HEK293 (cell line): ENCODE measurements at regions not wholly inside any gene's neighbourhood (a gene's known extent, or its start where the extent isn't known, plus 50 kb on each side); places are given as distances from the start of the nearest gene placed in this dataset.
A peak's percentile ranks its signal among the peaks of the same experiment; 100 is the strongest.

ENCODE experiments used
- CTCF ChIA-PET: fragments of 350-600 bp; formaldehyde crosslinking; extraction: SDS; loops from one replicate; lab custom pipeline; 2021; ENCODE audit warnings: antibody characterized with exemption; lab: Yijun Ruan, JAX
- POLR2A ChIA-PET: fragments of 300-600 bp; formaldehyde crosslinking; extraction: SDS; loops from one replicate; lab custom pipeline; 2020; ENCODE audit warnings: antibody characterized with exemption, inconsistent platforms; lab: Yijun Ruan, JAX
- H3K27ac ChIP-seq: fragments of 200-500 bp; sonication (Bioruptor generic); 2 replicates; pipeline ENCODE4 v1.5.1; 2014; ENCODE audit warnings: low read depth, low read length, control low read depth, inconsistent platforms; ENCODE audit errors: extremely low read depth
- H3K36me3 ChIP-seq, 2 experiments: fragments of 200-500 bp in 1 of 2; sonication (Bioruptor generic) in 1 of 2; 1 replicate in 1 of 2; 2 replicates in 1 of 2; pipeline ENCODE4 v1.5.1; 2014 to 2017; ENCODE audit warnings: inconsistent platforms in 2 of 2, low read length in 2 of 2; ENCODE audit not compliant: control insufficient read depth in 2 of 2, insufficient read depth in 1 of 2
- H3K4me1 ChIP-seq: fragments of 200-500 bp; sonication (Bioruptor generic); 2 replicates; pipeline ENCODE4 v1.5.1; 2014; ENCODE audit warnings: mild to moderate bottlenecking, low read length, inconsistent platforms; ENCODE audit not compliant: control insufficient read depth, insufficient read depth
- H3K4me3 ChIP-seq: 2 replicates; pipeline ENCODE4 v1.5.1; 2011; ENCODE audit warnings: low read depth, mild to moderate bottlenecking, control low read depth, low read length, moderate library complexity
- H3K9me3 ChIP-seq: fragments of 200-500 bp; sonication (Bioruptor generic); 2 replicates; pipeline ENCODE4 v1.5.1; 2014; ENCODE audit warnings: low read depth, low read length, inconsistent platforms; ENCODE audit not compliant: control insufficient read depth, insufficient read depth
- EGR2 ChIP-seq: fragments of 450-650 bp; formaldehyde crosslinking; IDR thresholded peaks from 2 replicates; pipeline ENCODE4 v1.5.1; 2016; ENCODE audit warnings: low read depth, missing biosample characterization, missing genetic modification characterization
- MYNN ChIP-seq: fragments of 450-650 bp; formaldehyde crosslinking; IDR thresholded peaks from 2 replicates; pipeline ENCODE4 v1.5.1; 2016; ENCODE audit warnings: missing biosample characterization, missing genetic modification characterization, borderline replicate concordance
- ZFHX2 ChIP-seq: fragments of 450-650 bp; formaldehyde crosslinking; conservative IDR thresholded peaks from 2 replicates; pipeline ENCODE4 v1.5.1; 2016; ENCODE audit warnings: missing biosample characterization, missing genetic modification characterization
- ZIC2 ChIP-seq: fragments of 450-650 bp; formaldehyde crosslinking; IDR thresholded peaks from 2 replicates; pipeline ENCODE4 v1.5.1; 2016; ENCODE audit warnings: missing biosample characterization, missing genetic modification characterization
- ZNF404 ChIP-seq: fragments of 450-650 bp; formaldehyde crosslinking; IDR thresholded peaks from 2 replicates; pipeline ENCODE4 v1.5.1; 2017; ENCODE audit warnings: missing biosample characterization, missing genetic modification characterization
- ZNF585B ChIP-seq: fragments of 450-650 bp; formaldehyde crosslinking; IDR thresholded peaks from 2 replicates; pipeline ENCODE4 v1.5.1; 2016; ENCODE audit warnings: missing biosample characterization, missing genetic modification characterization
- ZNF747 ChIP-seq: fragments of 450-650 bp; formaldehyde crosslinking; IDR thresholded peaks from 2 replicates; pipeline ENCODE4 v1.5.1; 2016; ENCODE audit warnings: missing biosample characterization, missing genetic modification characterization
- ZNF843 ChIP-seq: fragments of 450-650 bp; formaldehyde crosslinking; IDR thresholded peaks from 2 replicates; pipeline ENCODE4 v1.5.1; 2016; ENCODE audit warnings: missing biosample characterization, missing genetic modification characterization
- TF ChIP-seq, protein P1 (sequence below): fragments of 450-650 bp; formaldehyde crosslinking; IDR thresholded peaks from 2 replicates; pipeline ENCODE4 v1.5.1; 2016; ENCODE audit warnings: missing biosample characterization, missing genetic modification characterization, borderline replicate concordance
- TF ChIP-seq, protein P2 (sequence below): fragments of 450-650 bp; formaldehyde crosslinking; IDR thresholded peaks from 2 replicates; pipeline ENCODE4 v1.5.1; 2016; ENCODE audit warnings: missing biosample characterization, missing genetic modification characterization
- TF ChIP-seq, protein P3 (sequence below): fragments of 450-650 bp; formaldehyde crosslinking; IDR thresholded peaks from 2 replicates; pipeline ENCODE4 v1.5.1; 2017; ENCODE audit warnings: missing biosample characterization, missing genetic modification characterization
- TF ChIP-seq, protein P4 (sequence below): fragments of 450-650 bp; formaldehyde crosslinking; IDR thresholded peaks from 2 replicates; pipeline ENCODE4 v1.5.1; 2016; ENCODE audit warnings: missing biosample characterization, missing genetic modification characterization

DNA sequence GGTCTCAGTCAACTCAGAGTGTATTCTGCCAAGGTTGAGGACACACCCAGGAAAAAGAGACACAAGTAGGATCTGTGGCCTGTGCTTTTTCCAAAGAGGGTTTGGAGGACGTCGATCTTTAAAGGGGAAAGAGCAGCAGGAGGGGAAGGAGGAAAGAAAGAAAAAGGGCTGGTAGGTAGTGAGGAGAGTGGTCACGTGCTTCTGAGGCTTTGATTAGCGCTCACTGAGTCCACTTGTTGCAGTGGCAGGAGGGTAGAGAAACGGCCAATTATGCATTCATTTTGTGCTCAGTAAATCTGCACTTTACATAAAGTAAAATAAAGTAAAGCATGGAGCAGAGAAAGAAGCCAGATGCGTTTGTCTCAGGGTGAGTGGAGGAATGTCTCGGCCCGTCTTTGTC lies 126.0 kb upstream of the VSTM2B start (continued):
- TF ChIP-seq, protein P1, sequence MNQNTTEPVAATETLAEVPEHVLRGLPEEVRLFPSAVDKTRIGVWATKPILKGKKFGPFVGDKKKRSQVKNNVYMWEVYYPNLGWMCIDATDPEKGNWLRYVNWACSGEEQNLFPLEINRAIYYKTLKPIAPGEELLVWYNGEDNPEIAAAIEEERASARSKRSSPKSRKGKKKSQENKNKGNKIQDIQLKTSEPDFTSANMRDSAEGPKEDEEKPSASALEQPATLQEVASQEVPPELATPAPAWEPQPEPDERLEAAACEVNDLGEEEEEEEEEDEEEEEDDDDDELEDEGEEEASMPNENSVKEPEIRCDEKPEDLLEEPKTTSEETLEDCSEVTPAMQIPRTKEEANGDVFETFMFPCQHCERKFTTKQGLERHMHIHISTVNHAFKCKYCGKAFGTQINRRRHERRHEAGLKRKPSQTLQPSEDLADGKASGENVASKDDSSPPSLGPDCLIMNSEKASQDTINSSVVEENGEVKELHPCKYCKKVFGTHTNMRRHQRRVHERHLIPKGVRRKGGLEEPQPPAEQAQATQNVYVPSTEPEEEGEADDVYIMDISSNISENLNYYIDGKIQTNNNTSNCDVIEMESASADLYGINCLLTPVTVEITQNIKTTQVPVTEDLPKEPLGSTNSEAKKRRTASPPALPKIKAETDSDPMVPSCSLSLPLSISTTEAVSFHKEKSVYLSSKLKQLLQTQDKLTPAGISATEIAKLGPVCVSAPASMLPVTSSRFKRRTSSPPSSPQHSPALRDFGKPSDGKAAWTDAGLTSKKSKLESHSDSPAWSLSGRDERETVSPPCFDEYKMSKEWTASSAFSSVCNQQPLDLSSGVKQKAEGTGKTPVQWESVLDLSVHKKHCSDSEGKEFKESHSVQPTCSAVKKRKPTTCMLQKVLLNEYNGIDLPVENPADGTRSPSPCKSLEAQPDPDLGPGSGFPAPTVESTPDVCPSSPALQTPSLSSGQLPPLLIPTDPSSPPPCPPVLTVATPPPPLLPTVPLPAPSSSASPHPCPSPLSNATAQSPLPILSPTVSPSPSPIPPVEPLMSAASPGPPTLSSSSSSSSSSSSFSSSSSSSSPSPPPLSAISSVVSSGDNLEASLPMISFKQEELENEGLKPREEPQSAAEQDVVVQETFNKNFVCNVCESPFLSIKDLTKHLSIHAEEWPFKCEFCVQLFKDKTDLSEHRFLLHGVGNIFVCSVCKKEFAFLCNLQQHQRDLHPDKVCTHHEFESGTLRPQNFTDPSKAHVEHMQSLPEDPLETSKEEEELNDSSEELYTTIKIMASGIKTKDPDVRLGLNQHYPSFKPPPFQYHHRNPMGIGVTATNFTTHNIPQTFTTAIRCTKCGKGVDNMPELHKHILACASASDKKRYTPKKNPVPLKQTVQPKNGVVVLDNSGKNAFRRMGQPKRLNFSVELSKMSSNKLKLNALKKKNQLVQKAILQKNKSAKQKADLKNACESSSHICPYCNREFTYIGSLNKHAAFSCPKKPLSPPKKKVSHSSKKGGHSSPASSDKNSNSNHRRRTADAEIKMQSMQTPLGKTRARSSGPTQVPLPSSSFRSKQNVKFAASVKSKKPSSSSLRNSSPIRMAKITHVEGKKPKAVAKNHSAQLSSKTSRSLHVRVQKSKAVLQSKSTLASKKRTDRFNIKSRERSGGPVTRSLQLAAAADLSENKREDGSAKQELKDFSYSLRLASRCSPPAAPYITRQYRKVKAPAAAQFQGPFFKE (tag by site-specific recombination), result no peak
- TF ChIP-seq ZNF585B (tag by site-specific recombination), result no peak

DNA sequence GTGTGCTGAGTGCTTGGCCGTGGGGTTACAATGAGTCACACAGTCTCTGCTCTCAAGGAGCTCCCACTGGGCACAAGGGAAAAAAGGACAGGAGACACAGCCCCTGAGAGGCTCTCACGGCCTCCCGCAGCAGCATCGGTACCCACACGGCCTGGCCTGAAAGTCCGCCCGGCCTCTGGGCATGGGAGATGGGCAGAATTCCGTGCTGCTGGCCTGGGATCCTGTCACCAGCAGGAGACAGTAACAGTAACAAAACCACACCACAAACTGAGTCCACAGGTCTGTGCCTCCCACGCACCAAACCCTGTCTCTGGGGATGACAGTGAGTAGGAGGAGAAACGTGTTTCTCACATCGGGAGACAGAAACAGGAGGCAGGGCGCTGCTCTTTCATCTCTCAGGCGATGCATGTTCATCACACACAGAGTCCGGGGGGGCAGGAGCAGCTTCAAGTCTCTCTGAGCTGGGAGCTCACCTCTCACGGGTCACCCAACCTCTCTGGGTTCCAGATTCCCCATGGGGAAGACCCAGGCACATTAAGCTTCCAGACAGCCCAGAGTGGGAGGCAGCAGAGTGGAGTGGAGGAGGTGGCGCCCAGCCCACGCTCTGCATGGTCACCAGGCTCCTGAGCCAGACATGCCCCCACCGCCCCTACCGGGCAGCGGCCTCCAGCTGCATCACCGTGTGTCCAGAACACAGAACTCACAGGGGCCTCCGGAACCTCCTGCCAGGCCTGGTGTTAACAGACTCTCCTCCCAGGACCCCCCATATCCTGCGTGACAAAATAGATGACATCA lies 124.7 kb upstream of the VSTM2B start:
- ChIA-PET POLR2A (no interaction called here), CTCF (interaction anchor here (0.6 to 0.7 kb wide), 3 partner anchors 42 to 1176 kb away, joined by 3 read pairs; no protein-coding TSS in a partner anchor)
- Histone ChIP-seq H3K4me3 (no peak overlapping the region), H3K36me3 (no peaks in the 10 kb centered on the region), H3K27ac (no peak overlapping the region), H3K4me1 (no peaks in the 10 kb centered on the region), H3K9me3 (no peaks in the 10 kb centered on the region)
- TF ChIP-seq, protein P2, sequence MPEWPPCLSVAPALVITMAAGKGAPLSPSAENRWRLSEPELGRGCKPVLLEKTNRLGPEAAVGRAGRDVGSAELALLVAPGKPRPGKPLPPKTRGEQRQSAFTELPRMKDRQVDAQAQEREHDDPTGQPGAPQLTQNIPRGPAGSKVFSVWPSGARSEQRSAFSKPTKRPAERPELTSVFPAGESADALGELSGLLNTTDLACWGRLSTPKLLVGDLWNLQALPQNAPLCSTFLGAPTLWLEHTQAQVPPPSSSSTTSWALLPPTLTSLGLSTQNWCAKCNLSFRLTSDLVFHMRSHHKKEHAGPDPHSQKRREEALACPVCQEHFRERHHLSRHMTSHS, result no peak
- peak; percentile 97 for TF ChIP-seq ZFHX2 (tag by site-specific recombination)
- peak; percentile 96 for TF ChIP-seq EGR2 (tag by site-specific recombination)
- no peak for TF ChIP-seq ZNF404 (tag by site-specific recombination)
- TF ChIP-seq, protein P3, sequence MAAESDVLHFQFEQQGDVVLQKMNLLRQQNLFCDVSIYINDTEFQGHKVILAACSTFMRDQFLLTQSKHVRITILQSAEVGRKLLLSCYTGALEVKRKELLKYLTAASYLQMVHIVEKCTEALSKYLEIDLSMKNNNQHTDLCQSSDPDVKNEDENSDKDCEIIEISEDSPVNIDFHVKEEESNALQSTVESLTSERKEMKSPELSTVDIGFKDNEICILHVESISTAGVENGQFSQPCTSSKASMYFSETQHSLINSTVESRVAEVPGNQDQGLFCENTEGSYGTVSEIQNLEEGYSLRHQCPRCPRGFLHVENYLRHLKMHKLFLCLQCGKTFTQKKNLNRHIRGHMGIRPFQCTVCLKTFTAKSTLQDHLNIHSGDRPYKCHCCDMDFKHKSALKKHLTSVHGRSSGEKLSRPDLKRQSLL (tag by site-specific recombination), result no peak
- TF ChIP-seq ZNF843 (tag by site-specific recombination), result no peak
- TF ChIP-seq, protein P4, sequence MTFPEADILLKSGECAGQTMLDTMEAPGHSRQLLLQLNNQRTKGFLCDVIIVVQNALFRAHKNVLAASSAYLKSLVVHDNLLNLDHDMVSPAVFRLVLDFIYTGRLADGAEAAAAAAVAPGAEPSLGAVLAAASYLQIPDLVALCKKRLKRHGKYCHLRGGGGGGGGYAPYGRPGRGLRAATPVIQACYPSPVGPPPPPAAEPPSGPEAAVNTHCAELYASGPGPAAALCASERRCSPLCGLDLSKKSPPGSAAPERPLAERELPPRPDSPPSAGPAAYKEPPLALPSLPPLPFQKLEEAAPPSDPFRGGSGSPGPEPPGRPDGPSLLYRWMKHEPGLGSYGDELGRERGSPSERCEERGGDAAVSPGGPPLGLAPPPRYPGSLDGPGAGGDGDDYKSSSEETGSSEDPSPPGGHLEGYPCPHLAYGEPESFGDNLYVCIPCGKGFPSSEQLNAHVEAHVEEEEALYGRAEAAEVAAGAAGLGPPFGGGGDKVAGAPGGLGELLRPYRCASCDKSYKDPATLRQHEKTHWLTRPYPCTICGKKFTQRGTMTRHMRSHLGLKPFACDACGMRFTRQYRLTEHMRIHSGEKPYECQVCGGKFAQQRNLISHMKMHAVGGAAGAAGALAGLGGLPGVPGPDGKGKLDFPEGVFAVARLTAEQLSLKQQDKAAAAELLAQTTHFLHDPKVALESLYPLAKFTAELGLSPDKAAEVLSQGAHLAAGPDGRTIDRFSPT (tag by site-specific recombination), result no peak
- no peak for TF ChIP-seq MYNN (tag by site-specific recombination)
- TF ChIP-seq ZIC2 (tag by site-specific recombination), result peak; percentile 80
- TF ChIP-seq ZNF747, result no peak
